ENCODE measurements at regions not wholly inside any gene's neighbourhood (a gene's known extent, or its start where the extent isn't known, plus 50 kb on each side); places are given as distances from the start of the nearest gene placed in this dataset.

GRCh38 chr5:105501315-105501714 is 1938.7 kb upstream of the NUDT12 start:
- Histone ChIP-seq H3K4me2 (ENCODE audit: low read length) (no peak overlapping the region), H3K27ac (ENCODE audit: low read depth, low read length) (no peak overlapping the region), H3K9ac (ENCODE audit: low read length) (no peak overlapping the region), H3K79me2 (ENCODE audit: insufficient read depth, low read length) (no peaks in the 10 kb centered on the region), H2AFZ (ENCODE audit: low read depth, low read length) (no peak overlapping the region), H3K27me3 (ENCODE audit: insufficient read depth, low read length) (no peaks in the 10 kb centered on the region), H3K4me3 (ENCODE audit: insufficient read depth, low read depth, low read length) (no peak overlapping the region), H3K9me3 (ENCODE audit: insufficient read depth, low read depth, low read length) (no peaks in the 10 kb centered on the region), H3K4me1 (ENCODE audit: insufficient read depth, low read length) (no peaks in the 10 kb centered on the region), H3K36me3 (ENCODE audit: insufficient read depth, low read length) (no peaks in the 10 kb centered on the region), H4K20me1 (ENCODE audit: insufficient read depth, low read length) (no peaks in the 10 kb centered on the region)
- DNase-seq (ENCODE audit: low read depth) (no peak), FAIRE-seq (no peak)
- Mint-ChIP-seq H3K36me3 (ENCODE audit: low read depth, unreplicated experiment) (no peaks in the 10 kb centered on the region), H3K4me3 (ENCODE audit: unreplicated experiment) (no peak overlapping the region), H3K27ac (ENCODE audit: unreplicated experiment) (no peak overlapping the region), H3K9me3 (ENCODE audit: unreplicated experiment) (no peaks in the 10 kb centered on the region), H3K4me1 (ENCODE audit: low read depth, unreplicated experiment) (peaks cover 2% of the 10 kb centered on the region), H3K27me3 (ENCODE audit: low read depth, unreplicated experiment) (no peaks in the 10 kb centered on the region)
- TF ChIP-seq EZH2 (IDR thresholded peaks at IDR 0.05; ENCODE audit: insufficient read depth, low read length) (no peak), CTCF (IDR thresholded peaks at IDR 0.05; ENCODE audit: insufficient read depth, low read depth, low read length) (no peak)

GRCh38 chr5:105475401-105475800 is 1912.8 kb upstream of the NUDT12 start:
- Histone ChIP-seq H3K4me1 (ENCODE audit: insufficient read depth, low read length) (no peaks in the 10 kb centered on the region), H3K9me3 (ENCODE audit: insufficient read depth, low read depth, low read length) (no peaks in the 10 kb centered on the region), H3K36me3 (ENCODE audit: insufficient read depth, low read length) (no peaks in the 10 kb centered on the region), H2AFZ (ENCODE audit: low read depth, low read length) (no peak overlapping the region), H3K4me3 (ENCODE audit: insufficient read depth, low read depth, low read length) (no peak overlapping the region), H3K9ac (ENCODE audit: low read length) (no peak overlapping the region), H4K20me1 (ENCODE audit: insufficient read depth, low read length) (no peaks in the 10 kb centered on the region), H3K79me2 (ENCODE audit: insufficient read depth, low read length) (no peaks in the 10 kb centered on the region), H3K27ac (ENCODE audit: low read depth, low read length) (no peak overlapping the region), H3K27me3 (ENCODE audit: insufficient read depth, low read length) (no peaks in the 10 kb centered on the region), H3K4me2 (ENCODE audit: low read length) (no peak overlapping the region)
- no peaks in the 10 kb centered on the region for H3K4me1 Mint-ChIP-seq (ENCODE audit: low read depth, unreplicated experiment)
- FAIRE-seq (no peak), DNase-seq (ENCODE audit: low read depth) (no peak)
- H3K4me3 Mint-ChIP-seq (ENCODE audit: unreplicated experiment): no peak overlapping the region
- TF ChIP-seq EZH2 (IDR thresholded peaks at IDR 0.05; ENCODE audit: insufficient read depth, low read length) (no peak), CTCF (IDR thresholded peaks at IDR 0.05; ENCODE audit: insufficient read depth, low read depth, low read length) (no peak)
- H3K9me3 Mint-ChIP-seq (ENCODE audit: unreplicated experiment): peaks cover 6% of the 10 kb centered on the region
- no peak overlapping the region for H3K27ac Mint-ChIP-seq (ENCODE audit: unreplicated experiment)
- H3K27me3 Mint-ChIP-seq (ENCODE audit: low read depth, unreplicated experiment): no peaks in the 10 kb centered on the region
- no peaks in the 10 kb centered on the region for H3K36me3 Mint-ChIP-seq (ENCODE audit: low read depth, unreplicated experiment)

DNA sequence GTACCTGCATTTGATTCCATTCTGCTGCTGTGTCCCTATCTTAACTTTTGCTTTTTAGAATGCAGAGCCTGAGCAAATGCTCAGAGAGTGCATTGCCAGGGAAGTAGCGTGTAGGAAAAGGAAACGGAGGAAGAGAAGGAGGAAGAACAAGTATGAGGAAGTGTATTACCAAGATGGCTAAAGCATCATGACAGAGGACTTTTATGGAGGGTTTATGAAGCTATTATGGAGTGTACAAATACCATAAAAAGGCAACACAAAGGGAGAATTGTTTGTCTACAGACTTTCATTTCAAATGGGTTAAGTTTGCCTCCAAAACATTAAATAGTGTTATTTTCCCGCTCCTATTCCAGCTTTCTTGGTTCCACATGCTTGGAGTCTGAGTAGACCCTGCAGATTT is 1899.8 kb upstream of the NUDT12 start:
- Mint-ChIP-seq H3K4me3 (ENCODE audit: unreplicated experiment) (no peak overlapping the region), H3K27ac (ENCODE audit: unreplicated experiment) (no peak overlapping the region), H3K36me3 (ENCODE audit: low read depth, unreplicated experiment) (no peaks in the 10 kb centered on the region), H3K27me3 (ENCODE audit: low read depth, unreplicated experiment) (no peaks in the 10 kb centered on the region), H3K4me1 (ENCODE audit: low read depth, unreplicated experiment) (no peaks in the 10 kb centered on the region), H3K9me3 (ENCODE audit: unreplicated experiment) (peaks cover 16% of the 10 kb centered on the region)
- H3K27me3 ChIP-seq (ENCODE audit: insufficient read depth, low read length): no peaks in the 10 kb centered on the region
- no peaks in the 10 kb centered on the region for H3K4me1 ChIP-seq (ENCODE audit: insufficient read depth, low read length)
- DNase-seq (ENCODE audit: low read depth) (no peak), FAIRE-seq (no peak)
- no peak overlapping the region for H3K4me3 ChIP-seq (ENCODE audit: insufficient read depth, low read depth, low read length)
- H3K9me3 ChIP-seq (ENCODE audit: insufficient read depth, low read depth, low read length): peaks cover 5% of the 10 kb centered on the region
- TF ChIP-seq CTCF (IDR thresholded peaks at IDR 0.05; ENCODE audit: insufficient read depth, low read depth, low read length): no peak
- no peak for TF ChIP-seq EZH2 (IDR thresholded peaks at IDR 0.05; ENCODE audit: insufficient read depth, low read length)
- no peak overlapping the region for H2AFZ ChIP-seq (ENCODE audit: low read depth, low read length)
- H3K4me2 ChIP-seq (ENCODE audit: low read length): no peak overlapping the region
- H4K20me1 ChIP-seq (ENCODE audit: insufficient read depth, low read length): no peaks in the 10 kb centered on the region
- H3K27ac ChIP-seq (ENCODE audit: low read depth, low read length): no peak overlapping the region
- no peak overlapping the region for H3K9ac ChIP-seq (ENCODE audit: low read length)
- no peaks in the 10 kb centered on the region for H3K79me2 ChIP-seq (ENCODE audit: insufficient read depth, low read length)
- no peaks in the 10 kb centered on the region for H3K36me3 ChIP-seq (ENCODE audit: insufficient read depth, low read length)

Measured in astrocyte (in vitro differentiated cells and primary cell).